DND-41 (cell line): ENCODE measurements at regions not wholly inside any gene's neighbourhood (a gene's known extent, or its start where the extent isn't known, plus 50 kb on each side); places are given as distances from the start of the nearest gene placed in this dataset.

ENCODE experiments used
- ATAC-seq: fragments of 200-7000 bp; cut with Tn5 transposase; 3 replicates; pipeline ENCODE4 v1.9.1; 2021; ENCODE audit warnings: low read depth; ENCODE audit not compliant: insufficient read depth
- DNase-seq: peaks from one replicate; pipeline ENCODE4 v3.0.0-alpha.2; 2020
- H2AFZ ChIP-seq: 2 replicates; pipeline ENCODE4 v1.6.0; 2012; ENCODE audit warnings: low read depth, low read length
- H3K27ac ChIP-seq: 2 replicates; pipeline ENCODE4 v1.5.1; 2012; ENCODE audit warnings: low read length, inconsistent platforms
- H3K27me3 ChIP-seq: fragments of 200-600 bp; sonication (generic); 2 replicates; pipeline ENCODE4 v1.6.0; 2012; ENCODE audit warnings: low read length, mild to moderate bottlenecking, inconsistent platforms; ENCODE audit not compliant: insufficient read depth, poor library complexity
- H3K36me3 ChIP-seq: 2 replicates; pipeline ENCODE4 v1.5.1; 2012; ENCODE audit warnings: low read length, inconsistent platforms; ENCODE audit not compliant: insufficient read depth
- H3K4me1 ChIP-seq: 2 replicates; pipeline ENCODE4 v1.5.1; 2012; ENCODE audit warnings: mild to moderate bottlenecking, low read length; ENCODE audit not compliant: insufficient read depth
- H3K4me2 ChIP-seq: 2 replicates; pipeline ENCODE4 v1.6.0; 2012; ENCODE audit warnings: mild to moderate bottlenecking, moderate library complexity, low read length, inconsistent platforms; ENCODE audit not compliant: insufficient read depth
- H3K4me3 ChIP-seq, 2 experiments: fragments of 200-600 bp in 1 of 2; shearing (Covaris generic) in 1 of 2; 2 replicates each; pipeline ENCODE4 v1.5.1; 2012 to 2016; ENCODE audit warnings: inconsistent platforms in 2 of 2, low read length in 2 of 2, mild to moderate bottlenecking in 2 of 2, low read depth in 1 of 2, moderate library complexity in 1 of 2
- H3K79me2 ChIP-seq: 2 replicates; pipeline ENCODE4 v1.6.0; 2012; ENCODE audit warnings: low read length, inconsistent platforms; ENCODE audit not compliant: insufficient read depth
- H3K9ac ChIP-seq: 2 replicates; pipeline ENCODE4 v1.6.0; 2012; ENCODE audit warnings: low read depth, mild to moderate bottlenecking, inconsistent platforms, low read length, moderate library complexity
- H3K9me3 ChIP-seq: 2 replicates; pipeline ENCODE4 v1.5.1; 2012; ENCODE audit warnings: low read length, moderate library complexity, mild to moderate bottlenecking, inconsistent platforms; ENCODE audit not compliant: insufficient read depth, severe bottlenecking
- H4K20me1 ChIP-seq: 2 replicates; pipeline ENCODE4 v1.6.0; 2012; ENCODE audit warnings: low read length; ENCODE audit not compliant: insufficient read depth
- CTCF ChIP-seq: IDR thresholded peaks from 2 replicates; pipeline ENCODE4 v1.5.1; 2012; ENCODE audit warnings: borderline replicate concordance, low read length, moderate library complexity, mild to moderate bottlenecking; ENCODE audit not compliant: poor library complexity, severe bottlenecking; ENCODE audit errors: extremely low read depth
- EZH2 ChIP-seq: IDR thresholded peaks from 3 replicates; pipeline ENCODE4 v1.6.1; 2012; ENCODE audit warnings: borderline replicate concordance, low read depth, mild to moderate bottlenecking, moderate library complexity, low read length, inconsistent platforms; ENCODE audit not compliant: severe bottlenecking

GRCh38 chr22:26800858-26801257 is 143.5 kb downstream of the MIAT start:
- Histone ChIP-seq H3K9me3 (no peaks in the 10 kb centered on the region), H4K20me1 (no peaks in the 10 kb centered on the region), H3K4me2 (no peak overlapping the region), H3K4me3 (no peak overlapping the region), H3K27me3 (no peaks in the 10 kb centered on the region), H2AFZ (no peak overlapping the region), H3K4me1 (no peaks in the 10 kb centered on the region), H3K27ac (no peak overlapping the region), H3K79me2 (no peaks in the 10 kb centered on the region), H3K36me3 (no peaks in the 10 kb centered on the region), H3K9ac (no peak overlapping the region)
- DNase-seq (no peak), ATAC-seq (no peak)
- TF ChIP-seq EZH2 (no peak), CTCF (no peak)

- no peak overlapping the region for H2AFZ ChIP-seq
- ATAC-seq: no peak
- no peaks in the 10 kb centered on the region for H3K9me3 ChIP-seq
- no peak overlapping the region for H3K9ac ChIP-seq
- H3K4me2 ChIP-seq: no peak overlapping the region
- H3K27ac ChIP-seq: no peak overlapping the region
- no peak for TF ChIP-seq CTCF
- TF ChIP-seq EZH2: no peak
- no peaks in the 10 kb centered on the region for H3K4me1 ChIP-seq
- no peak for DNase-seq
- 0 out of 2 replicates have a peak, but pooled peaks cover 1% of the 10 kb centered on the region for H4K20me1 ChIP-seq
- H3K27me3 ChIP-seq: no peaks in the 10 kb centered on the region
- H3K79me2 ChIP-seq: no peaks in the 10 kb centered on the region
- H3K4me3 ChIP-seq: no peak overlapping the region
- H3K36me3 ChIP-seq: no peaks in the 10 kb centered on the region
These were observed 144.1 kb downstream of the MIAT start for GRCh38 chr22:26801449-26801848.

GRCh38 chr22:26804315-26804714 is 146.9 kb downstream of the MIAT start:
- no peak overlapping the region for H3K27ac ChIP-seq
- ATAC-seq: no peak
- no peak overlapping the region for H2AFZ ChIP-seq
- H3K4me3 ChIP-seq: no peak overlapping the region
- DNase-seq: no peak
- no peaks in the 10 kb centered on the region for H3K27me3 ChIP-seq
- H3K36me3 ChIP-seq: no peaks in the 10 kb centered on the region
- no peaks in the 10 kb centered on the region for H3K4me1 ChIP-seq
- H3K9ac ChIP-seq: no peak overlapping the region
- H3K79me2 ChIP-seq: no peaks in the 10 kb centered on the region
- TF ChIP-seq EZH2 (no peak), CTCF (no peak)
- no peaks in the 10 kb centered on the region for H3K9me3 ChIP-seq
- no peak overlapping the region for H3K4me2 ChIP-seq
- H4K20me1 ChIP-seq: 0 out of 2 replicates have a peak, but pooled peaks cover 2% of the 10 kb centered on the region

- no peak overlapping the region for H3K9ac ChIP-seq
- no peak overlapping the region for H3K4me3 ChIP-seq
- TF ChIP-seq CTCF: no peak
- no peak for TF ChIP-seq EZH2
- H4K20me1 ChIP-seq: 0 out of 2 replicates have a peak, but pooled peaks cover 2% of the 10 kb centered on the region
- no peak overlapping the region for H3K27ac ChIP-seq
- H3K36me3 ChIP-seq: no peaks in the 10 kb centered on the region
- H3K9me3 ChIP-seq: no peaks in the 10 kb centered on the region
- DNase-seq (no peak), ATAC-seq (no peak)
- no peak overlapping the region for H3K4me2 ChIP-seq
- no peaks in the 10 kb centered on the region for H3K27me3 ChIP-seq
- H3K79me2 ChIP-seq: no peaks in the 10 kb centered on the region
- no peaks in the 10 kb centered on the region for H3K4me1 ChIP-seq
- no peak overlapping the region for H2AFZ ChIP-seq
These were observed 147.6 kb downstream of the MIAT start for GRCh38 chr22:26804911-26805539.
